SJCRH30 (cell line): ENCODE measurements at regions not wholly inside any gene's neighbourhood (a gene's known extent, or its start where the extent isn't known, plus 50 kb on each side); places are given as distances from the start of the nearest gene placed in this dataset.
"Not testable (repeated sequence)": the region's sequence is repeated elsewhere in the genome, so short reads cannot be mapped to it uniquely, and the experiment has no call there.

Experiments
- DNase-seq, 2 experiments: peaks; one replicate each; pipeline ENCODE4 v3.0.0-alpha.2; 2015 to 2020
- H3K27ac ChIP-seq: fragments of 250-450 bp; sonication (Bioruptor Pico); 2 replicates; pipeline ENCODE4 v1.5.1; 2020; ENCODE audit warnings: mild to moderate bottlenecking, moderate library complexity
- H3K27me3 ChIP-seq: fragments of 250-450 bp; sonication (Bioruptor Pico); 2 replicates; pipeline ENCODE4 v1.5.1; 2020; ENCODE audit warnings: mild to moderate bottlenecking, moderate library complexity
- H3K36me3 ChIP-seq: fragments of 250-450 bp; sonication (Bioruptor Pico); 2 replicates; pipeline ENCODE4 v1.5.1; 2020; ENCODE audit warnings: mild to moderate bottlenecking, moderate library complexity
- H3K4me1 ChIP-seq: fragments of 250-450 bp; sonication (Bioruptor Pico); 2 replicates; pipeline ENCODE4 v1.5.1; 2020; ENCODE audit warnings: mild to moderate bottlenecking, moderate library complexity
- H3K4me3 ChIP-seq: fragments of 250-450 bp; sonication (Bioruptor Pico); 2 replicates; pipeline ENCODE4 v1.5.1; 2020; ENCODE audit warnings: mild to moderate bottlenecking, moderate library complexity
- H3K9me3 ChIP-seq: fragments of 250-450 bp; sonication (Bioruptor Pico); replicated peaks from 2 replicates; pipeline ENCODE4 v1.5.1; 2020; ENCODE audit warnings: mild to moderate bottlenecking, moderate library complexity

- no peaks in the 10 kb centered on the region for H3K4me1 ChIP-seq
- no peaks in the 10 kb centered on the region for H3K36me3 ChIP-seq
- no peak for DNase-seq
- H3K27me3 ChIP-seq = no peaks in the 10 kb centered on the region
- H3K27ac ChIP-seq = no peak overlapping the region
- no peaks in the 10 kb centered on the region for H3K9me3 ChIP-seq
- no peak overlapping the region for H3K4me3 ChIP-seq
Measured at GRCh38 chr3:137525471-137525870, 238.6 kb upstream of the SOX14 start.

GRCh38 chr3:137542049-137542448, 222.1 kb upstream of the SOX14 start:
- DNase-seq = no peak

GRCh38 chr3:137554242-137554641, 209.9 kb upstream of the SOX14 start:
- no peaks in the 10 kb centered on the region for H3K9me3 ChIP-seq
- DNase-seq = no peak
- no peaks in the 10 kb centered on the region for H3K4me1 ChIP-seq
- no peak overlapping the region for H3K27ac ChIP-seq
- no peaks in the 10 kb centered on the region for H3K36me3 ChIP-seq
- H3K4me3 ChIP-seq = no peak overlapping the region
- no peaks in the 10 kb centered on the region for H3K27me3 ChIP-seq

More at GRCh38 chr3:137542049-137542448, 222.1 kb upstream of the SOX14 start:
- Histone ChIP-seq H3K27ac (no peak overlapping the region), H3K27me3 (no peaks in the 10 kb centered on the region), H3K9me3 (no peaks in the 10 kb centered on the region), H3K36me3 (no peaks in the 10 kb centered on the region), H3K4me1 (no peaks in the 10 kb centered on the region), H3K4me3 (no peak overlapping the region)

- no peaks in the 10 kb centered on the region; the same call in 1 of the 2 replicates for H3K9me3 ChIP-seq
- DNase-seq = no peak
- no peaks in the 10 kb centered on the region for H3K27me3 ChIP-seq
- H3K27ac ChIP-seq = no peak overlapping the region
- H3K4me3 ChIP-seq = no peak overlapping the region
- H3K4me1 ChIP-seq = no peaks in the 10 kb centered on the region
- no peaks in the 10 kb centered on the region for H3K36me3 ChIP-seq
Measured at GRCh38 chr3:137568880-137569279, 195.2 kb upstream of the SOX14 start.

- no peak overlapping the region for H3K27ac ChIP-seq
- H3K4me1 ChIP-seq = no peaks in the 10 kb centered on the region
- no peaks in the 10 kb centered on the region for H3K36me3 ChIP-seq
- H3K9me3 ChIP-seq = no peaks in the 10 kb centered on the region; the same call in 1 of the 2 replicates
- H3K27me3 ChIP-seq = no peaks in the 10 kb centered on the region
- DNase-seq = no peak
- H3K4me3 ChIP-seq = no peak overlapping the region
Measured at GRCh38 chr3:137572931-137573330, 191.2 kb upstream of the SOX14 start.

DNA sequence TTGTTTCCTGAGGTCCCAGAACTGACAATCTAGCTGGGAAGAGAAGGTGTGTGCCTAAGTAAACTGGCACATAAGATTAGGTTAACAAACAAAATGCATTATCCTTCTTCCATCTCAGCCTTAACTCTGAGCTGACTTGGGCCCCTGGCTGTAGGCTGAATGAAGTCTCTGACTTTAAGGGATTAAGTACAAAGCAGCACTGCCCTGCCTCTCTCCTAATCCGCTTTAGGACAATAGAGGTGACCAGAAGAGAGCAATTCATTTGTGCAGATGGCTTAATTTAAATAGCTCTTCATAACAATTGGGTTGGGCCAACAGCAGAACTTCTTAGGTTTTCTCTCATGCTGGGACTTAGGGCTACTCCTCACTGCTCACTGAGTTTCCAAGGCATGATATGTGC, 181.6 kb upstream of the SOX14 start:
- H3K27ac ChIP-seq = no peak overlapping the region
- H3K4me3 ChIP-seq = no peak overlapping the region
- no peaks in the 10 kb centered on the region for H3K27me3 ChIP-seq
- H3K36me3 ChIP-seq = no peaks in the 10 kb centered on the region
- H3K9me3 ChIP-seq = no peaks in the 10 kb centered on the region
- DNase-seq = no peak
- no peaks in the 10 kb centered on the region for H3K4me1 ChIP-seq

DNA sequence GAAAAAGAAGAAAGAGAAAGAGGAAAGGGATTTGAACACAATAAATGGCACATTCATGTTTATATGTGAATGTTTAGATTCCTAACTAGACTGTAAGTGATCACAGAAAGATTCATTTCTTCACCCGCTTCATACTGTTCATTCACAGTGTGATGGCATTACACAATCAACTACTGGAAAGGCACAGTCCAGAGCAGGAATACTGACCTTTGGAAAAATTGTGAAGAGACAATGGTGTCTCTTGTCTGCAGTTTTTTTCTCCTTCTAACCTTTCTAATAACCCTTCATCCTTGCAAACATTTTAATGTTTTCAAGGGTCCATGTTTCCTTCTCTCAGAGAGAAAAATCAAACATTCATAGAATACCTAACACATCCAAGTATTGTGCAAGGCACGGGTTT, 180.9 kb upstream of the SOX14 start:
- H3K4me3 ChIP-seq = no peak overlapping the region
- H3K9me3 ChIP-seq = no peaks in the 10 kb centered on the region
- DNase-seq = no peak
- no peaks in the 10 kb centered on the region for H3K36me3 ChIP-seq
- no peak overlapping the region for H3K27ac ChIP-seq
- no peaks in the 10 kb centered on the region for H3K27me3 ChIP-seq
- H3K4me1 ChIP-seq = no peaks in the 10 kb centered on the region

DNA sequence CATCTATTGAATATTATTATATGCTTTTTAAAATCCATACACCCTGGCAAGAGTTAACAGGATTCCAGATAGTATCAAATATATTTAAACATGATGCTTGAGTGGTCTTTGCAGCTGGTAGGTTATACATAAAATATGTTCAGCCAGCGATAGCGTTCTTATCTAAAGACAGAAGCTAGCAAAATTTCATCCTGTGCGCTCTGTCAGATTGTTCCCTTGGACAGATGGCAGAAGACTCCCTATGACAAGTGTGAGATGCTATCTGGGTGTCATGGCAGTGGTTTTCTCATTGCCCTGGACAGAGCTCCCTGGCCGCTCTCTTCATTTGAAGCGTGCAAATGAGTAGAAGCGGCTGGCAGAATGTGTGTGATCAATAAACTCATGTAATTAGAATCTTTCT, 175.2 kb upstream of the SOX14 start:
- Histone ChIP-seq H3K27me3 (no peaks in the 10 kb centered on the region), H3K27ac (no peak overlapping the region), H3K9me3 (no peaks in the 10 kb centered on the region), H3K4me1 (no peaks in the 10 kb centered on the region), H3K4me3 (no peak overlapping the region), H3K36me3 (no peaks in the 10 kb centered on the region)
- no peak for DNase-seq

DNA sequence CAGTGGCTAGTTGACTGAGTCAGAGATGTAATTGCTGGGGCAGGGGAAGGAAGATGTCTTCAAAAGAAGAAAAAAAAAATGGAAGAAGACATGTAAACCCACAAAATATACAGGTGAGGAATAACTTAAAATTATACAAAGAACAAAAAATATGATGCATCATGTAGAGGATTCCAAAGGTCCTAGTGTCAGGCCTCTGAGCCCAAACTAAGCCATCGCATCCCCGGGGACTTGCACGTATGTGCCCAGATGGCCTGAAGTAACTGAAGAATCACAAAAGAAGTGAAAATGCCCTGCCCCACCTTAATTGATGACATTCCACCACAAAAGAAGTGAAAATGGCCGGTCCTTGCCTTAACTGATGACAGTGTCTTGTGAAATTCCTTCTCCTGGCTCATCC, 168.7 kb upstream of the SOX14 start:
- not testable (repeated sequence) for H3K36me3 ChIP-seq, H3K27ac ChIP-seq, H3K4me3 ChIP-seq, H3K4me1 ChIP-seq, DNase-seq, H3K9me3 ChIP-seq, H3K27me3 ChIP-seq

DNA sequence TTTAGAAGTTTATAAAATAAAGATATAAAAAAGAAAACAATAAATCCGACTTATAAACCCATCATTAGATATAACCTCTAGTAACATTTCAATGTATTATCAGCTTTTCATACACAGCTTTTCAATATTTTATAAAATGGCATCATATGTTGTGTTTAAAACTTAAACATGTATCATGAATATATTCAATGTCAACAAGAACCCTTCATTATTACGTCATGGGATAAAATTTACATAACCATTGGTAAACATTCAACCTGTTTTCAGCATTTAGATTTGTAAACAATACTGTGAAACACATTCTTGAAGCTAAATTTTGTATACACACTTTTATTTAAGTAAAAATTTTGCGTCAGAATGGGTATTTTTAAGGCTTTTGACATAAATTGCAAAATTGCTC, 153.4 kb upstream of the SOX14 start:
- Histone ChIP-seq H3K27me3 (no peaks in the 10 kb centered on the region), H3K4me1 (0 out of 2 replicates have a peak, but pooled peaks cover 3% of the 10 kb centered on the region), H3K36me3 (no peaks in the 10 kb centered on the region), H3K27ac (no peak overlapping the region), H3K9me3 (no peaks in the 10 kb centered on the region), H3K4me3 (no peak overlapping the region)
- DNase-seq = no peak

DNA sequence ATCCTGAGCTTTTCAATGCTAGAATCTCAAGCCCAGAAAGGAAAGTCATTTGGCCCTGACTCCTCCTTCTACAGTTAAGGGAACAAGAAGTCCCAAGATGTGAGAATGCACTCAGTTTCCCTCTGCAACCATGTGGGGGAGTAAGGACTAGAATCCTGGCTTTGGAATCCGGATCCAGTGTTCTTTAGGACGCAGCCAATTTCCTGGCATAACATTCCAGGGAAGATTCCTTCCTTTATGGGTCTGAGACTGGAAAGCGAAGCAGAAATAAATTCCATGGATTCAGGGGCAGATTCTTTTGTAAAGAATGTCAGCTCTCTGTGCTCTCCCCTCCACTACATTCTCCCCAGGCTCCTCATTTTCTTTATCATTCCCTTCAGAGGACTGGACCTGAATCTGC, 151.8 kb upstream of the SOX14 start:
- no peaks in the 10 kb centered on the region for H3K36me3 ChIP-seq
- H3K9me3 ChIP-seq = no peaks in the 10 kb centered on the region
- H3K4me3 ChIP-seq = no peak overlapping the region
- 0 out of 2 replicates have a peak, but pooled peaks cover 3% of the 10 kb centered on the region for H3K4me1 ChIP-seq
- DNase-seq = no peak
- no peaks in the 10 kb centered on the region for H3K27me3 ChIP-seq
- no peak overlapping the region for H3K27ac ChIP-seq

DNA sequence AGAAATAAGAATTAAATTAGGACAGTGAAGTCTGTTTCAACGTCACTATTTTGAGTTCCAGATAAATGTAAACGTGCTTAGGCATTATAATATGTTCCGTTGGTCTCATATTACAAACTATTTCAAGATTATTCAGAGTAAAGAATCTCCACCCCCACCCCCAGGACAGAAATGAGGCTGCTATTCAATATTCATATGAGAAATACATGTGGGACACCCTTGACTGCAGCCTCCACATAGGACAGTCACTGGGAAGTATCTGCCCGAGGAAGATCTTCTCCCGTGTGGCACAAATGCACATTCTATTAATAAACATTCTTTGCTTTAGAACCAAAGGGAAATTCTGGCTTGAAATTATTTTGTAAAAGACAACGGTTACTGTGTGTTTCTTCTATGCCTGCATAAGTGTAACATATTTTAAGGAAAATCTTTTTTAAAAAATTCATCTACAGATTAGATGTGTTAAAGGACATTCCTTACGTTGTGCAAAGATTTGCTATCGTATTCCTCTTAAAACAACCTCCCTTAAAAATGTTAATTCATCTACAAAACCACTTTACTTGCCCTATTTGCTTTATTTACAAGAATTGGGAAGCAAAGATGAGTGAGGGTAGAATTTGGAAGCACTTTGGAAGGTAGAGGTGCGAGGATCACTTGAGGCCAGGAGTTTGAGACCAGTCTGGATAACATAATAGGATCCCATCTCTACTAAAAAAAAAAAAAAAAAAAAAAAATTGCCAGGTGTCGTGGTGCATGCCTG, 148.3 kb upstream of the SOX14 start:
- Histone ChIP-seq H3K4me1 (0 out of 2 replicates have a peak, but pooled peaks cover 3% of the 10 kb centered on the region), H3K4me3 (no peak overlapping the region), H3K27me3 (no peaks in the 10 kb centered on the region)

GRCh38 chr3:137641879-137642704, 122.0 kb upstream of the SOX14 start:
- Histone ChIP-seq H3K27ac (no peak overlapping the region), H3K4me1 (peaks cover 9% of the 10 kb centered on the region), H3K9me3 (no peaks in the 10 kb centered on the region), H3K4me3 (no peak overlapping the region), H3K27me3 (no peaks in the 10 kb centered on the region), H3K36me3 (no peaks in the 10 kb centered on the region)
- DNase-seq = no peak

More for the DNA sequence above, 148.3 kb upstream of the SOX14 start:
- Histone ChIP-seq H3K9me3 (no peaks in the 10 kb centered on the region), H3K27ac (no peak overlapping the region), H3K36me3 (no peaks in the 10 kb centered on the region)
- no peak for DNase-seq

GRCh38 chr3:137642831-137643230, 121.3 kb upstream of the SOX14 start:
- Histone ChIP-seq H3K36me3 (no peaks in the 10 kb centered on the region), H3K4me1 (peaks cover 12% of the 10 kb centered on the region), H3K9me3 (no peaks in the 10 kb centered on the region), H3K27ac (no peak overlapping the region), H3K4me3 (no peak overlapping the region), H3K27me3 (no peaks in the 10 kb centered on the region)
- DNase-seq = no peak

DNA sequence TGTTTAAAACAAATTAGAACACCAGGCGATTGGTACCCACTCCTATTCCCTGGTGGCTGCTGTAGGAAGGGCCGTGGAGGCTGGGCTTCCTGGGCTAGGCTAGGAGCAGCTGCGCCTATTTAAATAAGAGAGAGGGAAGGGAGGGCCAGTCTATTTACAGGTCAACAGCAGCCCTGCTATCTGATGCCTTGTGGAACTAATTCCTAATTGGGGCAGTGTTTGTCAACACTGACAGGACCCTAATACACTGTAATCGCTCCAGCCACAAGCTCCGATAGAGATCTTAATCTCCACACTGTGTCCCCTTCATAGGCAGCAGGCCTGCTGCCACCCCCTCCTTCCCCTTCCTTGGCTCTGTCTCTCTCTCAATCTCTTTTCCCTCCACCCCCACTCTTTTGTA, 116.9 kb upstream of the SOX14 start:
- peak; percentile 77 to 84 for DNase-seq
- H3K4me1 ChIP-seq = peaks cover 12% of the 10 kb centered on the region
- no peaks in the 10 kb centered on the region for H3K36me3 ChIP-seq
- peak overlapping the region; percentile 21; the same call in 1 of the 2 replicates for H3K27ac ChIP-seq
- no peaks in the 10 kb centered on the region for H3K9me3 ChIP-seq
- no peak overlapping the region for H3K4me3 ChIP-seq
- H3K27me3 ChIP-seq = no peaks in the 10 kb centered on the region
